H9 (cell line): ENCODE measurements at regions not wholly inside any gene's neighbourhood (a gene's known extent, or its start where the extent isn't known, plus 50 kb on each side); places are given as distances from the start of the nearest gene placed in this dataset.

ENCODE experiments used
- DNase-seq: peaks from one replicate; pipeline ENCODE4 v3.0.0-alpha.2; 2017
- H2AFZ ChIP-seq: one replicate; pipeline ENCODE4 v1.6.1; 2013; ENCODE audit warnings: mild to moderate bottlenecking, low read length, control low read depth, moderate library complexity
- H2AK5ac ChIP-seq: 2 replicates; pipeline ENCODE4 v1.6.1; 2013; ENCODE audit warnings: low read length, control low read depth, mixed read lengths; ENCODE audit not compliant: insufficient read length
- H2BK120ac ChIP-seq: one replicate; pipeline ENCODE4 v1.6.1; 2013; ENCODE audit warnings: low read depth, mild to moderate bottlenecking, low read length, control low read depth, inconsistent platforms; ENCODE audit not compliant: poor library complexity, severe bottlenecking
- H2BK12ac ChIP-seq: 2 replicates; pipeline ENCODE4 v1.6.1; 2013; ENCODE audit warnings: low read length, control low read depth, mixed read lengths, low read depth; ENCODE audit not compliant: insufficient read length
- H2BK15ac ChIP-seq: 2 replicates; pipeline ENCODE4 v1.6.1; 2013; ENCODE audit warnings: low read depth, low read length, control low read depth
- H2BK20ac ChIP-seq: one replicate; pipeline ENCODE4 v1.6.1; 2013; ENCODE audit warnings: low read depth, mild to moderate bottlenecking, low read length, control low read depth, inconsistent platforms; ENCODE audit not compliant: poor library complexity, severe bottlenecking
- H2BK5ac ChIP-seq: 2 replicates; pipeline ENCODE4 v1.6.1; 2013; ENCODE audit warnings: low read length, control low read depth, mixed read lengths; ENCODE audit not compliant: insufficient read length
- H3K14ac ChIP-seq: 2 replicates; pipeline ENCODE4 v1.6.1; 2013; ENCODE audit warnings: low read length, control low read depth; ENCODE audit not compliant: insufficient read depth
- H3K18ac ChIP-seq: 2 replicates; pipeline ENCODE4 v1.6.1; 2013; ENCODE audit warnings: low read depth, mild to moderate bottlenecking, mixed read lengths, low read length, control low read depth; ENCODE audit not compliant: insufficient read length
- H3K23ac ChIP-seq: 2 replicates; pipeline ENCODE4 v1.6.1; 2013; ENCODE audit warnings: low read length, control low read depth, mixed read lengths, low read depth; ENCODE audit not compliant: insufficient read length
- H3K23me2 ChIP-seq: 2 replicates; pipeline ENCODE4 v1.6.1; 2013; ENCODE audit warnings: low read depth, mild to moderate bottlenecking, mixed read lengths, low read length, control low read depth; ENCODE audit not compliant: insufficient read length, poor library complexity, severe bottlenecking
- H3K27ac ChIP-seq: 2 replicates; pipeline ENCODE4 v1.5.1; 2013; ENCODE audit warnings: low read length, control low read depth, mixed read lengths, low read depth; ENCODE audit not compliant: insufficient read length
- H3K27me3 ChIP-seq: 2 replicates; pipeline ENCODE4 v1.6.1; 2013; ENCODE audit warnings: low read length, control low read depth, inconsistent platforms; ENCODE audit not compliant: insufficient read depth
- H3K4ac ChIP-seq: 2 replicates; pipeline ENCODE4 v1.6.1; 2013; ENCODE audit warnings: low read depth, mild to moderate bottlenecking, control low read depth, inconsistent platforms, low read length, moderate library complexity
- H3K4me1 ChIP-seq: 2 replicates; pipeline ENCODE4 v1.6.1; 2013; ENCODE audit warnings: low read length, control low read depth, inconsistent platforms; ENCODE audit not compliant: insufficient read depth
- H3K4me2 ChIP-seq: 2 replicates; pipeline ENCODE4 v1.6.1; 2013; ENCODE audit warnings: low read length, control low read depth, mixed read lengths; ENCODE audit not compliant: insufficient read length, insufficient read depth
- H3K56ac ChIP-seq: 2 replicates; pipeline ENCODE4 v1.6.1; 2013; ENCODE audit warnings: low read depth, mild to moderate bottlenecking, mixed read lengths, low read length, control low read depth; ENCODE audit not compliant: insufficient read length
- H3K79me1 ChIP-seq: 2 replicates; pipeline ENCODE4 v1.6.1; 2013; ENCODE audit warnings: low read depth, mild to moderate bottlenecking, moderate library complexity, low read length, control low read depth, inconsistent platforms; ENCODE audit not compliant: insufficient read depth, poor library complexity, severe bottlenecking
- H3K79me2 ChIP-seq: 2 replicates; pipeline ENCODE4 v1.6.1; 2013; ENCODE audit warnings: low read length, control low read depth, inconsistent platforms; ENCODE audit not compliant: insufficient read depth
- H3K9ac ChIP-seq: 2 replicates; pipeline ENCODE4 v1.6.1; 2013; ENCODE audit warnings: low read length, control low read depth, mixed read lengths; ENCODE audit not compliant: insufficient read length; ENCODE audit errors: extremely low read depth
- H3K9me3 ChIP-seq: one replicate; pipeline ENCODE4 v1.6.1; 2013; ENCODE audit warnings: low read depth, low read length, inconsistent platforms; ENCODE audit not compliant: control insufficient read depth
- H3T11ph ChIP-seq: one replicate; pipeline ENCODE4 v1.6.1; 2013; ENCODE audit warnings: mild to moderate bottlenecking, low read length, control low read depth, inconsistent platforms
- H4K20me1 ChIP-seq: one replicate; pipeline ENCODE4 v1.6.1; 2013; ENCODE audit not compliant: control insufficient read depth, insufficient read length, insufficient read depth
- H4K5ac ChIP-seq: 2 replicates; pipeline ENCODE4 v1.6.1; 2013; ENCODE audit warnings: low read depth, mild to moderate bottlenecking, mixed read lengths, low read length, control low read depth; ENCODE audit not compliant: insufficient read length
- H4K8ac ChIP-seq: replicated peaks from 2 replicates; pipeline ENCODE4 v1.6.1; 2013; ENCODE audit warnings: low read length, control low read depth, mixed read lengths, low read depth; ENCODE audit not compliant: insufficient read length
- H4K91ac ChIP-seq: 2 replicates; pipeline ENCODE4 v1.6.1; 2013; ENCODE audit warnings: low read depth, mild to moderate bottlenecking, moderate library complexity, mixed read lengths, low read length, control low read depth; ENCODE audit not compliant: insufficient read length
- H3K27ac Mint-ChIP-seq, 3 experiments: 2 replicates in 2 of 3; 3 replicates in 1 of 3; pipeline ENCODE4 v1.8.0; 2020 to 2021; ENCODE audit warnings: mixed read lengths in 3 of 3, mild to moderate bottlenecking in 1 of 3, moderate library complexity in 1 of 3
- H3K27me3 Mint-ChIP-seq: 2 replicates; pipeline ENCODE4 v1.8.0; 2021; ENCODE audit warnings: low read depth, mild to moderate bottlenecking, moderate library complexity, mixed read lengths
- H3K36me3 Mint-ChIP-seq, 3 experiments: 2 replicates in 2 of 3; 3 replicates in 1 of 3; pipeline ENCODE4 v1.8.0; 2020 to 2021; ENCODE audit warnings: low read depth in 3 of 3, mixed read lengths in 3 of 3; ENCODE audit not compliant: insufficient read depth in 1 of 3
- H3K4me1 Mint-ChIP-seq, 2 experiments: 2 replicates each; pipeline ENCODE4 v1.8.0; 2020; ENCODE audit warnings: mixed read lengths in 2 of 2
- H3K4me3 Mint-ChIP-seq, 2 experiments: 2 replicates in 1 of 2; 3 replicates in 1 of 2; pipeline ENCODE4 v1.8.0; 2020 to 2021; ENCODE audit warnings: mild to moderate bottlenecking in 2 of 2, mixed read lengths in 2 of 2, moderate library complexity in 1 of 2
- H3K9me3 Mint-ChIP-seq, 2 experiments: 2 replicates in 1 of 2; 3 replicates in 1 of 2; pipeline ENCODE4 v1.8.0; 2020; ENCODE audit warnings: mild to moderate bottlenecking in 2 of 2, mixed read lengths in 2 of 2, moderate library complexity in 1 of 2
- CTCF ChIP-seq: fragments of 200-600 bp; sonication (generic); conservative IDR thresholded peaks from 3 replicates; pipeline ENCODE4 v1.8.0; 2021; ENCODE audit warnings: antibody characterized with exemption, mild to moderate bottlenecking
- WGBS: extraction: QIAGEN DNeasy Blood & Tissue Kit; methylation state at CpG from one replicate; pipeline ENCODE4 v1.1.7; 2013; ENCODE audit warnings: missing lambda C conversion rate, low lambda C conversion rate, mixed read lengths; ENCODE audit not compliant: insufficient read length; ENCODE audit errors: extremely low coverage; 5-methylcytosine and 5-hydroxymethylcytosine counted together

GRCh38 chr5:2639425-2639824 lies 112.1 kb downstream of the IRX2 start:
- TF ChIP-seq CTCF = no peak
- no CpG with 5 or more reads among the region's 5 CpGs for WGBS

More at GRCh38 chr5:2639425-2639824, 112.1 kb downstream of the IRX2 start:
- Histone ChIP-seq H3K18ac (no peak overlapping the region), H2AK5ac (no peak overlapping the region), H2BK20ac (no peak overlapping the region), H4K5ac (no peak overlapping the region), H3K23me2 (no peaks in the 10 kb centered on the region), H3K23ac (no peak overlapping the region), H2BK15ac (no peak overlapping the region), H4K8ac (no peak overlapping the region), H3K56ac (no peak overlapping the region), H3K79me2 (no peaks in the 10 kb centered on the region), H3K9ac (no peak overlapping the region), H3K4ac (no peak overlapping the region), H4K20me1 (no peaks in the 10 kb centered on the region), H2BK5ac (no peak overlapping the region), H3K27me3 (no peaks in the 10 kb centered on the region), H3K14ac (no peak overlapping the region), H3K9me3 (no peaks in the 10 kb centered on the region), H3K4me1 (0 out of 2 replicates have a peak, but pooled peaks cover 2% of the 10 kb centered on the region), H4K91ac (no peak overlapping the region), H3K79me1 (no peaks in the 10 kb centered on the region), H3K27ac (no peak overlapping the region), H3T11ph (no peak overlapping the region), H2BK12ac (no peak overlapping the region), H2AFZ (no peak overlapping the region), H2BK120ac (no peak overlapping the region), H3K4me2 (no peak overlapping the region)
- peaks cover 16% of the 10 kb centered on the region for H3K27me3 Mint-ChIP-seq
- DNase-seq = no peak
- H3K27ac Mint-ChIP-seq = no peak overlapping the region
- H3K9me3 Mint-ChIP-seq = no peaks in the 10 kb centered on the region; a peak in 1 of 5 replicates
- H3K36me3 Mint-ChIP-seq = no peaks in the 10 kb centered on the region
- no peak overlapping the region for H3K4me3 Mint-ChIP-seq
- peaks cover 18 to 23% of the 10 kb centered on the region in 2 experiments for H3K4me1 Mint-ChIP-seq
